H1 (cell line): ENCODE measurements at regions not wholly inside any gene's neighbourhood (a gene's known extent, or its start where the extent isn't known, plus 50 kb on each side); places are given as distances from the start of the nearest gene placed in this dataset.

Source experiments
- CTCF ChIA-PET: fragments of 300-600 bp; sonication (Branson Sonifier 250); formaldehyde crosslinking; loops from one replicate; lab custom pipeline; 2021; ENCODE audit not compliant: partially characterized antibody; lab: Charles Lee
- POLR2A ChIA-PET: fragments of 300-600 bp; sonication (Branson Sonifier 250); formaldehyde crosslinking; loops from one replicate; lab custom pipeline; 2021; ENCODE audit warnings: inconsistent platforms; ENCODE audit not compliant: partially characterized antibody; lab: Charles Lee
- DNase-seq, 2 experiments: peaks; one replicate each; pipeline versions ENCODE4 v3.0.0 to v3.0.0-alpha.2; 2010 to 2022; ENCODE audit warnings: low spot score in 2 of 2, low read depth in 1 of 2, mixed read lengths in 1 of 2
- FAIRE-seq: peaks from 2 replicates; lab custom pipeline; 2011; peaks lifted over from hg19 to GRCh38; lab: Jason Lieb, UNC
- H2AFZ ChIP-seq: 2 replicates; pipeline ENCODE4 v1.8.1; 2012; ENCODE audit warnings: low read length, inconsistent platforms
- H2AK5ac ChIP-seq: 2 replicates; pipeline ENCODE4 v1.6.1; 2013; ENCODE audit warnings: low read depth, low read length
- H2BK120ac ChIP-seq: replicated peaks from 2 replicates; pipeline ENCODE3; 2013; ENCODE audit warnings: low read depth, low read length, inconsistent platforms
- H2BK12ac ChIP-seq: 2 replicates; pipeline ENCODE4 v1.6.1; 2013; ENCODE audit warnings: low read depth, low read length
- H2BK15ac ChIP-seq: 2 replicates; pipeline ENCODE4 v1.6.1; 2013; ENCODE audit warnings: low read length
- H2BK20ac ChIP-seq: 2 replicates; pipeline ENCODE4 v1.6.1; 2013; ENCODE audit warnings: low read length
- H2BK5ac ChIP-seq: 2 replicates; pipeline ENCODE4 v1.6.1; 2013; ENCODE audit warnings: low read depth, low read length
- H3K14ac ChIP-seq: 2 replicates; pipeline ENCODE4 v1.6.1; 2013; ENCODE audit warnings: inconsistent platforms; ENCODE audit not compliant: insufficient read length
- H3K18ac ChIP-seq: 2 replicates; pipeline ENCODE4 v1.6.1; 2013; ENCODE audit warnings: low read length; ENCODE audit errors: extremely low read depth
- H3K23ac ChIP-seq: 2 replicates; pipeline ENCODE4 v1.6.1; 2013; ENCODE audit warnings: inconsistent platforms; ENCODE audit not compliant: insufficient read length
- H3K23me2 ChIP-seq: 2 replicates; pipeline ENCODE4 v1.6.1; 2013; ENCODE audit warnings: low read depth, low read length
- H3K27ac ChIP-seq: 2 replicates; pipeline ENCODE4 v1.6.1; 2011; ENCODE audit warnings: low read depth, low read length, inconsistent platforms
- H3K27me3 ChIP-seq, 4 experiments: replicated peaks in 1 of 4; 1 replicate in 1 of 4; 2 replicates in 3 of 4; pipeline versions ENCODE4 v1.6.1 to v1.8.1; 2011 to 2013; ENCODE audit warnings: low read length in 3 of 4, mild to moderate bottlenecking in 3 of 4, inconsistent platforms in 2 of 4, mixed read lengths in 2 of 4, moderate library complexity in 1 of 4; ENCODE audit not compliant: control insufficient read depth in 3 of 4, insufficient read depth in 3 of 4; ENCODE audit errors: extremely low read depth in 1 of 4
- H3K36me3 ChIP-seq, 4 experiments: 2 replicates each; pipeline versions ENCODE4 v1.6.1 to v1.8.1; 2011 to 2013; ENCODE audit warnings: mild to moderate bottlenecking in 4 of 4, low read length in 3 of 4, moderate library complexity in 2 of 4, control low read depth in 1 of 4, inconsistent platforms in 1 of 4; ENCODE audit not compliant: insufficient read depth in 4 of 4, control insufficient read depth in 2 of 4
- H3K4ac ChIP-seq: replicated peaks from 2 replicates; pipeline ENCODE3; 2013; ENCODE audit warnings: low read length, low read depth, mixed read lengths, inconsistent platforms; ENCODE audit not compliant: insufficient read length
- H3K4me1 ChIP-seq, 4 experiments: replicated peaks in 1 of 4; 1 replicate in 1 of 4; 2 replicates in 3 of 4; pipeline versions ENCODE4 v1.6.1 to v1.8.1; 2011 to 2013; ENCODE audit warnings: low read length in 3 of 4, inconsistent platforms in 2 of 4, mixed read lengths in 1 of 4; ENCODE audit not compliant: insufficient read depth in 4 of 4, control insufficient read depth in 3 of 4
- H3K4me2 ChIP-seq, 2 experiments: 2 replicates each; pipeline versions ENCODE4 v1.6.1 to v1.8.1; 2011 to 2013; ENCODE audit warnings: low read depth in 2 of 2, low read length in 2 of 2, control low read depth in 1 of 2, inconsistent platforms in 1 of 2, mild to moderate bottlenecking in 1 of 2; ENCODE audit not compliant: insufficient read depth in 1 of 2
- H3K4me3 ChIP-seq, 4 experiments: fragments of 200-600, 300-600 bp in 1 of 4; sonication (generic), shearing (Covaris generic), sonication (Bioruptor Twin) in 1 of 4; 2 replicates each; pipeline versions ENCODE4 v1.5.1 to v1.8.1; 2011 to 2016; ENCODE audit warnings: low read length in 4 of 4, low read depth in 3 of 4, control low read depth in 2 of 4, inconsistent platforms in 2 of 4, mild to moderate bottlenecking in 2 of 4, mixed read lengths in 1 of 4, moderate library complexity in 1 of 4; ENCODE audit not compliant: insufficient read depth in 2 of 4; ENCODE audit errors: extremely low read depth in 1 of 4
- H3K56ac ChIP-seq: replicated peaks from 2 replicates; pipeline ENCODE3; 2013; ENCODE audit warnings: low read depth, mild to moderate bottlenecking, mixed read lengths, low read length, inconsistent platforms; ENCODE audit not compliant: insufficient read length
- H3K79me1 ChIP-seq: 2 replicates; pipeline ENCODE4 v1.6.1; 2013; ENCODE audit warnings: low read depth, low read length, control low read depth
- H3K79me2 ChIP-seq, 2 experiments: 2 replicates each; pipeline versions ENCODE4 v1.6.1 to v1.8.1; 2012 to 2013; ENCODE audit warnings: low read length in 2 of 2, mild to moderate bottlenecking in 2 of 2, inconsistent platforms in 1 of 2; ENCODE audit not compliant: insufficient read depth in 2 of 2, control insufficient read depth in 1 of 2
- H3K9ac ChIP-seq, 4 experiments: replicated peaks in 1 of 4; 1 replicate in 1 of 4; 2 replicates in 3 of 4; pipeline versions ENCODE4 v1.6.1 to v1.8.1; 2011 to 2013; ENCODE audit warnings: low read depth in 3 of 4, low read length in 3 of 4, control low read depth in 2 of 4, mild to moderate bottlenecking in 2 of 4, moderate library complexity in 2 of 4, inconsistent platforms in 1 of 4; ENCODE audit errors: extremely low read depth in 1 of 4
- H3K9me3 ChIP-seq, 2 experiments: 2 replicates each; pipeline versions ENCODE4 v1.6.1 to v1.8.1; 2012 to 2013; ENCODE audit warnings: mild to moderate bottlenecking in 2 of 2, moderate library complexity in 2 of 2, control low read depth in 1 of 2, inconsistent platforms in 1 of 2, low read depth in 1 of 2, low read length in 1 of 2, mixed read lengths in 1 of 2; ENCODE audit not compliant: insufficient read depth in 2 of 2
- H4K20me1 ChIP-seq, 2 experiments: replicated peaks in 1 of 2; 2 replicates each; pipeline versions ENCODE3 to v1.8.1; 2011 to 2013; ENCODE audit warnings: inconsistent platforms in 2 of 2, low read length in 2 of 2, mild to moderate bottlenecking in 1 of 2; ENCODE audit not compliant: insufficient read depth in 2 of 2, control insufficient read depth in 1 of 2
- H4K5ac ChIP-seq: 2 replicates; pipeline ENCODE4 v1.6.1; 2013; ENCODE audit warnings: low read length, low read depth, mixed read lengths, inconsistent platforms; ENCODE audit not compliant: insufficient read length
- H4K8ac ChIP-seq: 2 replicates; pipeline ENCODE4 v1.8.0; 2013; ENCODE audit warnings: mild to moderate bottlenecking, moderate library complexity, low read length, inconsistent platforms; ENCODE audit not compliant: insufficient read depth; ENCODE audit errors: extremely low read depth
- H4K91ac ChIP-seq: replicated peaks from 2 replicates; pipeline ENCODE3; 2013; ENCODE audit warnings: low read length, mixed read lengths, inconsistent platforms; ENCODE audit not compliant: insufficient read length
- ASH2L ChIP-seq: fragments of 200-600, 300-600 bp; sonication (generic); IDR thresholded peaks from one replicate; pipeline ENCODE4 v1.7.1; 2017; ENCODE audit warnings: low read length
- BACH1 ChIP-seq: IDR thresholded peaks from 2 replicates; pipeline ENCODE4 v1.6.1; 2012; ENCODE audit warnings: low read length, improper control_type of control experiment
- EGR1 ChIP-seq: IDR thresholded peaks from 2 replicates; pipeline ENCODE4 v1.6.1; 2011; ENCODE audit warnings: low read depth, low read length, borderline replicate concordance
- EZH2 ChIP-seq: fragments of 200-600 bp; sonication (generic); IDR thresholded peaks from 2 replicates; pipeline ENCODE4 v1.7.1; 2012; ENCODE audit warnings: low read depth, mild to moderate bottlenecking, moderate library complexity, low read length, inconsistent platforms; ENCODE audit not compliant: severe bottlenecking
- HDAC6 ChIP-seq: IDR thresholded peaks from one replicate; pipeline ENCODE4 v1.7.1; 2012; ENCODE audit warnings: low read depth, mild to moderate bottlenecking, inconsistent platforms, low read length, moderate library complexity
- KDM1A ChIP-seq: fragments of 200-600, 300-600 bp; sonication (generic); IDR thresholded peaks from 2 replicates; pipeline ENCODE4 v1.7.1; 2016; ENCODE audit warnings: mild to moderate bottlenecking, low read length, borderline replicate concordance
- NANOG ChIP-seq: IDR thresholded peaks from 2 replicates; pipeline ENCODE4 v1.6.1; 2011; ENCODE audit warnings: low read length, low read depth, mild to moderate bottlenecking, inconsistent platforms; ENCODE audit not compliant: insufficient read depth, poor library complexity, severe bottlenecking
- POLR2AphosphoS5 ChIP-seq: IDR thresholded peaks from 2 replicates; pipeline ENCODE4 v1.6.1; 2011; ENCODE audit warnings: low read depth, low read length
- RBBP5 ChIP-seq: IDR thresholded peaks from 2 replicates; pipeline ENCODE4 v1.7.1; 2012; ENCODE audit warnings: low read depth, mild to moderate bottlenecking, inconsistent platforms, low read length, moderate library complexity, borderline replicate concordance
- RFX5 ChIP-seq: IDR thresholded peaks from 2 replicates; pipeline ENCODE4 v1.6.1; 2011; ENCODE audit warnings: low read depth, low read length, improper control_type of control experiment, borderline replicate concordance
- SAP30 ChIP-seq: fragments of 300-600 bp; sonication (generic); IDR thresholded peaks from 2 replicates; pipeline ENCODE4 v1.7.1; 2012; ENCODE audit warnings: low read length, moderate library complexity, mild to moderate bottlenecking, inconsistent platforms; ENCODE audit not compliant: insufficient read depth, insufficient replicate concordance
- SIX5 ChIP-seq: IDR thresholded peaks from 2 replicates; pipeline ENCODE4 v1.6.1; 2011; ENCODE audit warnings: mild to moderate bottlenecking, low read depth, low read length
- SP2 ChIP-seq: IDR thresholded peaks from 2 replicates; pipeline ENCODE4 v1.6.1; 2012; ENCODE audit warnings: mild to moderate bottlenecking, low read length, inconsistent platforms
- SP4 ChIP-seq: IDR thresholded peaks from 2 replicates; pipeline ENCODE4 v1.6.1; 2012; ENCODE audit warnings: low read length, inconsistent platforms
- TEAD4 ChIP-seq: IDR thresholded peaks from 2 replicates; pipeline ENCODE4 v1.6.1; 2012; ENCODE audit warnings: low read depth, low read length, inconsistent platforms, mixed read lengths
- WGBS, 2 experiments: shearing (Covaris generic) in 1 of 2; methylation state at CpG; one replicate each; pipeline versions ENCODE4 v1.1.6 to v1.1.7; 2013 to 2015; ENCODE audit warnings: low lambda C conversion rate in 2 of 2, mixed read lengths in 2 of 2, inconsistent platforms in 1 of 2, low coverage in 1 of 2, missing lambda C conversion rate in 1 of 2; ENCODE audit not compliant: insufficient replicate concordance in 2 of 2, insufficient coverage in 1 of 2, insufficient read length in 1 of 2; ENCODE audit errors: extremely low coverage in 1 of 2, missing lambda C conversion rate in 1 of 2; 5-methylcytosine and 5-hydroxymethylcytosine counted together

DNA sequence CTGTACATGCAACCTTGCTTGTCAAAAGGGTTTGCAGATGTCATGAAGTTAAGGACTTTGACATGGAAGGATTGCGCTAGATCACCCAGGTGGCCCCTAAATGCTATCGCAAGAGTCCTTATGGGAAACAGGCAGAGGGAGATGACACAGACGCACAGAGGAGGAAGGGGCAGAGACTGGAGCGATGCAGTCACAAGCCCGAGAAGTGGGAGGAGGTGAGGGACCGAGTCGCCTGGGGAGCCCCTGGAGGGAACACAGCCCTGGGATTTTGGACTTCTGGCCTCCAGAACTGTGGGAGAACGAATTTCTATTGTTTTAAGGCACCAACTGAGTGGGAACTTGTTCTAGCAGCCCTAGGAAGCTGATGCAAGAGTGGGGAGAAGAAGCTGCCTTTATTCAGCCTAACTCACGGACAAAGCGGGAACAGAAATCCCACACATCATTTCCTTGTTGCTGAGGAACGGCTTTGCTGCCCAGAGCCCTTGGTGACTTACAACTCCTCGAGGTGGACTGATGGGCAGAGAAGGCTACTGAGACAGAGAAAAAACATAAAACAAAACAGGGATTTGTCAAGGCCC is 434.0 kb downstream of the PREX1 start:
- Histone ChIP-seq H3K36me3 (no peaks in the 10 kb centered on the region), H4K20me1 (no peaks in the 10 kb centered on the region), H3K14ac (no peak overlapping the region), H4K91ac (no peak overlapping the region), H3K9ac (no peak overlapping the region), H3K4me2 (no peak overlapping the region), H2BK120ac (no peak overlapping the region), H4K5ac (no peak overlapping the region), H3K79me1 (no peaks in the 10 kb centered on the region), H2BK5ac (no peak overlapping the region), H3K18ac (no peak overlapping the region), H3K56ac (no peak overlapping the region), H2BK15ac (no peak overlapping the region), H4K8ac (no peak overlapping the region; the same call in 1 of the 2 replicates), H3K27me3 (no peaks in the 10 kb centered on the region), H2AFZ (no peak overlapping the region), H2AK5ac (no peak overlapping the region), H2BK20ac (no peak overlapping the region), H3K79me2 (no peaks in the 10 kb centered on the region), H3K23ac (no peak overlapping the region), H3K4ac (no peak overlapping the region), H2BK12ac (no peak overlapping the region), H3K4me3 (no peak overlapping the region), H3K4me1 (peaks cover 0 to 2% (median 0%) of the 10 kb centered on the region in 4 experiments; a peak in 2 of 7 replicates), H3K27ac (no peak overlapping the region), H3K9me3 (peaks cover 7 to 8% of the 10 kb centered on the region in 2 experiments; a peak in 2 of 4 replicates), H3K23me2 (no peaks in the 10 kb centered on the region)
- 96% methylated on average over 12 of the region's 12 CpGs; no CpG with 5 or more reads in 1 of the 2 experiments for WGBS, 2 experiments
- DNase-seq (no peak), FAIRE-seq (no peak)
- POLR2A ChIA-PET, result no interaction called here
- CTCF ChIA-PET, result interaction anchor here (0.9 to 3.1 kb wide), 2 partner anchors 11 to 43 kb away, joined by 3 to 15 read pairs; no protein-coding TSS in a partner anchor
- TF ChIP-seq HDAC6, result no peak
- no peak for TF ChIP-seq KDM1A
- TF ChIP-seq EGR1, result no peak
- TF ChIP-seq EZH2, result no peak
- TF ChIP-seq ASH2L, result no peak
- TF ChIP-seq SP4, result no peak
- TF ChIP-seq NANOG, result no peak
- no peak for TF ChIP-seq RBBP5
- TF ChIP-seq TEAD4, result no peak
- TF ChIP-seq SAP30, result no peak
- no peak for TF ChIP-seq SP2
- TF ChIP-seq BACH1, result no peak
- TF ChIP-seq RFX5, result no peak
- TF ChIP-seq SIX5, result no peak
- no peak for TF ChIP-seq POLR2AphosphoS5
